Hepatocyte (in vitro differentiated cells): ENCODE measurements at regions not wholly inside any gene's neighbourhood (a gene's known extent, or its start where the extent isn't known, plus 50 kb on each side); places are given as distances from the start of the nearest gene placed in this dataset.

ENCODE experiments used
- DNase-seq: peaks from one replicate; pipeline ENCODE4 v3.0.0-alpha.2; 2016; ENCODE audit warnings: low spot score
- H2AFZ ChIP-seq: fragments of 200-600 bp; sonication (generic); 2 replicates; pipeline ENCODE4 v1.6.0; 2016; ENCODE audit warnings: antibody characterized with exemption, mild to moderate bottlenecking
- H3K27ac ChIP-seq: fragments of 200-600 bp; sonication (generic); 2 replicates; pipeline ENCODE4 v1.5.1; 2016; ENCODE audit warnings: mild to moderate bottlenecking
- H3K27me3 ChIP-seq: fragments of 200-600 bp; sonication (generic); 2 replicates; pipeline ENCODE4 v1.6.1; 2016
- H3K36me3 ChIP-seq: fragments of 200-600 bp; sonication (generic); replicated peaks from 2 replicates; pipeline ENCODE4 v1.5.1; 2016; ENCODE audit warnings: low read depth; ENCODE audit not compliant: insufficient read depth
- H3K4me1 ChIP-seq: fragments of 200-600 bp; sonication (generic); 2 replicates; pipeline ENCODE4 v1.5.1; 2016; ENCODE audit warnings: mild to moderate bottlenecking, moderate library complexity; ENCODE audit not compliant: insufficient read depth
- H3K4me2 ChIP-seq: fragments of 200-600 bp; sonication (generic); 2 replicates; pipeline ENCODE4 v1.6.0; 2016
- H3K4me3 ChIP-seq: fragments of 200-600 bp; sonication (generic); 2 replicates; pipeline ENCODE4 v1.5.1; 2016; ENCODE audit warnings: mild to moderate bottlenecking
- H3K79me2 ChIP-seq: fragments of 200-600 bp; sonication (generic); 2 replicates; pipeline ENCODE4 v1.6.0; 2017; ENCODE audit warnings: mild to moderate bottlenecking
- H3K9me2 ChIP-seq: fragments of 200-600 bp; sonication (generic); replicated peaks from 2 replicates; pipeline ENCODE4 v1.6.0; 2017; ENCODE audit warnings: mild to moderate bottlenecking; ENCODE audit not compliant: insufficient read depth
- H3K9me3 ChIP-seq: fragments of 200-600 bp; sonication (generic); 2 replicates; pipeline ENCODE4 v1.5.1; 2016; ENCODE audit warnings: low read depth, mild to moderate bottlenecking
- H4K20me1 ChIP-seq: fragments of 200-600 bp; sonication (generic); 2 replicates; pipeline ENCODE4 v1.6.0; 2016; ENCODE audit warnings: mild to moderate bottlenecking; ENCODE audit not compliant: insufficient read depth, poor library complexity, severe bottlenecking
- EZH2 ChIP-seq: fragments of 200-600 bp; sonication (generic); IDR thresholded peaks from 2 replicates; pipeline ENCODE4 v1.6.1; 2016; ENCODE audit warnings: antibody characterized with exemption, mild to moderate bottlenecking, borderline replicate concordance
- EZH2phosphoT487 ChIP-seq: fragments of 200-600 bp; sonication (generic); IDR thresholded peaks from one replicate; pipeline ENCODE4 v1.6.1; 2018; ENCODE audit warnings: antibody characterized with exemption, mild to moderate bottlenecking, low read depth, moderate library complexity; ENCODE audit not compliant: unreplicated experiment, severe bottlenecking
- WGBS: methylation state at CpG from one replicate; pipeline ENCODE4 v1.1.6; 2016; ENCODE audit warnings: low lambda C conversion rate; ENCODE audit errors: missing lambda C conversion rate; 5-methylcytosine and 5-hydroxymethylcytosine counted together
- TF ChIP-seq, protein P1 (sequence below): fragments of 200-600 bp; sonication (generic); IDR thresholded peaks from 2 replicates; pipeline ENCODE4 v1.5.1; 2016; ENCODE audit warnings: antibody characterized with exemption, mild to moderate bottlenecking; ENCODE audit not compliant: poor library complexity

DNA sequence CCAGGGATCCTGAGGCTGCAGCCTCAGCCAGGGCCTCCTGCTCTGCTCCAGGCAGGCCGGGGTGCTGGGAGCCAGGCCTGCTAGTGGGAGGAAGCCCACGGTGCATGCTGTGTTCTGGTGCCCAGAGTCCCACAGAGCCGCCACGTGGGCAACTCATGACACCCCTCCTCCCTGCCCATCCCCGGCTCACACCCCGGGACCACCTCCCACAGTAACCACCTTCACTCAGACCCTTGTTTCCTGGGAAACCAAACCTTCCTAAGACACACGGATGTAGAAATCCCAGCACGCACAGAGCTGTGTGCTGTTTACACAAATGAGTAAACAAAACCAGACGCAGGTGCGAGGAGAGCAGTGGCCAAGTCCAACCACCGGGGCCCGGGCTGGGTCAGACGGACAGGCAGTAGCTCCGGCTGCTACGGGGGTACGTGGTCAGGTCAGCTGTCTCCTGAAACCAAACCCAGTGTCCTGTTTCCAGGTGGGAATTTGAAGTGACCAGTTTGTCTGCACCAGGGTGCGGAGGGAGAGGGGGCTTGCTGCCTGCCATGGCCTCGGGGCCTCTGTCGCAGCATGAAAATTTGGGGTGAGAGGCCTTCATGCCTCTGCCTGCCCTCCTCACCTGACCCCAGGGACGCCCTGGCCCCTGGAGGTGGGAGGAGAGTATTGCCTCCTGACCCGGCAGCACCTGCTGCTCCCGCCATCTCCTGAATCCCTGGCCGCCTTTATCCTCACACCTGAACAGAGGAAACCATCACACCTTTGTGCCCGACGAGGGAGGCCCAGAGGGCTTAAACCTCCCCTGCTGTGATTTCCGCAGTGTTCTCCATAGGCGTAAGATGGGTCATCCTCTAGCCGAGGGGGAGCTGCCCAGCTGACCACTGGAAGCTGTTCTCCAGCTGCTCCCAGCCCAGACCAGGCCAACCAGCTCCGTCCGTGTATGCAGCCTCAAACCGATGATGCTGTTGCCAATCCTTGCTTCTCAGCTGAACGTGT, 52.0 kb upstream of the SMOC2 start:
- H3K4me3 ChIP-seq = no peak overlapping the region
- H3K27me3 ChIP-seq = no peaks in the 10 kb centered on the region
- H3K27ac ChIP-seq = no peak overlapping the region
- H2AFZ ChIP-seq = no peak overlapping the region
- TF ChIP-seq EZH2 (no peak), EZH2phosphoT487 (no peak)
- TF ChIP-seq, protein P1, sequence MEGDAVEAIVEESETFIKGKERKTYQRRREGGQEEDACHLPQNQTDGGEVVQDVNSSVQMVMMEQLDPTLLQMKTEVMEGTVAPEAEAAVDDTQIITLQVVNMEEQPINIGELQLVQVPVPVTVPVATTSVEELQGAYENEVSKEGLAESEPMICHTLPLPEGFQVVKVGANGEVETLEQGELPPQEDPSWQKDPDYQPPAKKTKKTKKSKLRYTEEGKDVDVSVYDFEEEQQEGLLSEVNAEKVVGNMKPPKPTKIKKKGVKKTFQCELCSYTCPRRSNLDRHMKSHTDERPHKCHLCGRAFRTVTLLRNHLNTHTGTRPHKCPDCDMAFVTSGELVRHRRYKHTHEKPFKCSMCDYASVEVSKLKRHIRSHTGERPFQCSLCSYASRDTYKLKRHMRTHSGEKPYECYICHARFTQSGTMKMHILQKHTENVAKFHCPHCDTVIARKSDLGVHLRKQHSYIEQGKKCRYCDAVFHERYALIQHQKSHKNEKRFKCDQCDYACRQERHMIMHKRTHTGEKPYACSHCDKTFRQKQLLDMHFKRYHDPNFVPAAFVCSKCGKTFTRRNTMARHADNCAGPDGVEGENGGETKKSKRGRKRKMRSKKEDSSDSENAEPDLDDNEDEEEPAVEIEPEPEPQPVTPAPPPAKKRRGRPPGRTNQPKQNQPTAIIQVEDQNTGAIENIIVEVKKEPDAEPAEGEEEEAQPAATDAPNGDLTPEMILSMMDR = no peak
- H3K9me3 ChIP-seq = no peaks in the 10 kb centered on the region
- H3K36me3 ChIP-seq = no peaks in the 10 kb centered on the region
- peaks cover 4% of the 10 kb centered on the region for H3K4me1 ChIP-seq
- peak; percentile 48 for DNase-seq
- no peaks in the 10 kb centered on the region for H3K79me2 ChIP-seq
- no peak overlapping the region for H3K4me2 ChIP-seq
- WGBS = 70% methylated on average over 30 of the region's 32 CpGs
- H3K9me2 ChIP-seq = no peaks in the 10 kb centered on the region
- no peaks in the 10 kb centered on the region for H4K20me1 ChIP-seq

DNA sequence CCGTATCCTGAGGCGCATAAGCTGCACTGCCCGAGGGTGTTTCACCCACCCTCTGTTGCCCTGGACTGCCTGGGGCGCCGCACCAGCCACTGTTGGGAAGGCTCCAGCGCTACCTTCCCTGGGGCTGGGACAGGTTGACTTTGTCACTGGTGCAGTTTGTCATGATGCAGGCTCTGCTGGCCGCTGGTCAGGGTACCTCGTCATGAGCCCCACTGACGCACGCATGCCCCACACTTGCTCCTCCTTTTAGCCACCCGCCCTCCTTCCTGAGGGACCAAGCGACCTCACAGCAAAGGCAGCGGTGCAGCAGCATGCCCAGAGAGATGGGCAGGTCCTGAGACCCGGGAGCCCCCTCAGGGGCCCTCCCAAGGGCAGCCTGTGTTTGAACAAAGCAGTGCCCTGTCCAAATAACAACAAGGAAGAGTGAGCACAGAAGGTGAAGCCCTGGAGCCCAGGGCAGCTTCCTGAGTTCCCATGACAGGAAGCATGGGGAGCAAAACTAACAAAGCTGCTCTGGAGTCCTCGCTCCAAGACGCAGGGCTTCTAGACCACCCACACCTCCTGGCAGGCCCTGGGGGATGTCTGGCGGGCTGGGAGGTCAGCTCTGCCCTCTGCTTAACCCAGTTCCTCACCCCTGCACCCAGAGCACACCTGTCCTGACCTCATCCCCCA, 50.1 kb upstream of the SMOC2 start:
- Histone ChIP-seq H3K4me1 (peaks cover 4% of the 10 kb centered on the region), H3K4me2 (no peak overlapping the region), H4K20me1 (no peaks in the 10 kb centered on the region), H3K36me3 (no peaks in the 10 kb centered on the region), H2AFZ (no peak overlapping the region), H3K79me2 (no peaks in the 10 kb centered on the region), H3K9me2 (no peaks in the 10 kb centered on the region), H3K27me3 (no peaks in the 10 kb centered on the region), H3K27ac (no peak overlapping the region), H3K9me3 (no peaks in the 10 kb centered on the region), H3K4me3 (no peak overlapping the region)
- TF ChIP-seq EZH2 = no peak
- no peak for TF ChIP-seq EZH2phosphoT487
- TF ChIP-seq, protein P1 = no peak
- 83% methylated on average over 17 of the region's 17 CpGs for WGBS
- DNase-seq = no peak
